K562 (cell line): ENCODE measurements at regions not wholly inside any gene's neighbourhood (a gene's known extent, or its start where the extent isn't known, plus 50 kb on each side); places are given as distances from the start of the nearest gene placed in this dataset.
A peak's percentile ranks its signal among the peaks of the same experiment; 100 is the strongest.

ENCODE experiments used
- CCNT2 ChIP-seq: IDR thresholded peaks from 2 replicates; pipeline ENCODE4 v1.6.1; 2011; ENCODE audit warnings: borderline replicate concordance, low read depth, mild to moderate bottlenecking, moderate library complexity, mixed read lengths, low read length; ENCODE audit not compliant: insufficient read length; ENCODE audit errors: extremely low read depth
- E2F8 ChIP-seq: fragments of 450-650 bp; IDR thresholded peaks from 2 replicates; pipeline ENCODE4 v1.7.1; 2018; ENCODE audit warnings: mild to moderate bottlenecking, low read depth; ENCODE audit not compliant: partially characterized antibody
- HCFC1 ChIP-seq: IDR thresholded peaks from 2 replicates; pipeline ENCODE4 v1.6.1; 2012; ENCODE audit warnings: low read depth, low read length, improper control_type of control experiment
- NCOA6 ChIP-seq: fragments of 450-650 bp; IDR thresholded peaks from 2 replicates; pipeline ENCODE4 v1.6.1; 2017; ENCODE audit warnings: mild to moderate bottlenecking
- NR2C1 ChIP-seq, 2 experiments: fragments of 450-650 bp; IDR thresholded peaks; 2 replicates each; pipeline ENCODE4 v1.6.1; 2017; ENCODE audit warnings: mild to moderate bottlenecking in 2 of 2, antibody characterized with exemption in 1 of 2, inconsistent platforms in 1 of 2, missing compliant biosample characterization in 1 of 2, missing genetic modification characterization in 1 of 2
- PCBP2 ChIP-seq: fragments of 200-400 bp; formaldehyde crosslinking; IDR thresholded peaks from 2 replicates; pipeline ENCODE4 v1.6.1; 2018; ENCODE audit warnings: low read length, low read depth, mild to moderate bottlenecking, moderate library complexity; ENCODE audit not compliant: poor library complexity, severe bottlenecking
- PREB ChIP-seq: sonication (generic); formaldehyde crosslinking; IDR thresholded peaks from 2 replicates; pipeline ENCODE4 v1.8.1; 2023; ENCODE audit warnings: mild to moderate bottlenecking, missing genetic modification reagents
- RBFOX2 ChIP-seq: fragments of 200-400 bp; formaldehyde crosslinking; IDR thresholded peaks from 2 replicates; pipeline ENCODE4 v1.6.1; 2017; ENCODE audit warnings: low read depth, mild to moderate bottlenecking, low read length, moderate library complexity
- SMAD2 ChIP-seq: fragments of 150-350 bp; IDR thresholded peaks from 2 replicates; pipeline ENCODE4 v1.6.1; 2014; ENCODE audit warnings: low read depth, mild to moderate bottlenecking, low read length
- TEAD4 ChIP-seq, 2 experiments: sonication (generic) in 1 of 2; formaldehyde crosslinking in 1 of 2; IDR thresholded peaks; 2 replicates each; pipeline versions ENCODE4 v1.6.1 to v1.8.0; 2012 to 2022; ENCODE audit warnings: borderline replicate concordance in 1 of 2, inconsistent platforms in 1 of 2, low read length in 1 of 2, mild to moderate bottlenecking in 1 of 2, missing genetic modification reagents in 1 of 2
- ZBTB5 ChIP-seq: fragments of 450-650 bp; IDR thresholded peaks from 2 replicates; pipeline ENCODE4 v1.6.1; 2017; ENCODE audit warnings: antibody characterized with exemption
- ZNF444 ChIP-seq: fragments of 250-450 bp; sonication (Bioruptor Pico); IDR thresholded peaks from 2 replicates; pipeline ENCODE4 v1.4.0; 2020; ENCODE audit warnings: mild to moderate bottlenecking, moderate library complexity
- ZNF717 ChIP-seq: fragments of 250-450 bp; sonication (Bioruptor Pico); IDR thresholded peaks from 2 replicates; pipeline ENCODE4 v1.5.0; 2021
- ZSCAN29 ChIP-seq: fragments of 450-650 bp; IDR thresholded peaks from 2 replicates; pipeline ENCODE4 v1.6.1; 2017
- TF ChIP-seq, protein P1 (sequence below): fragments of 250-450 bp; sonication (Bioruptor Pico); IDR thresholded peaks from 2 replicates; pipeline ENCODE4 v1.8.0; 2022; ENCODE audit warnings: moderate library complexity, mild to moderate bottlenecking, inconsistent platforms
- TF ChIP-seq, protein P2 (sequence below): sonication (generic); formaldehyde crosslinking; IDR thresholded peaks from 2 replicates; pipeline ENCODE4 v1.8.0; 2023; ENCODE audit warnings: missing genetic modification reagents, mild to moderate bottlenecking, borderline replicate concordance

DNA sequence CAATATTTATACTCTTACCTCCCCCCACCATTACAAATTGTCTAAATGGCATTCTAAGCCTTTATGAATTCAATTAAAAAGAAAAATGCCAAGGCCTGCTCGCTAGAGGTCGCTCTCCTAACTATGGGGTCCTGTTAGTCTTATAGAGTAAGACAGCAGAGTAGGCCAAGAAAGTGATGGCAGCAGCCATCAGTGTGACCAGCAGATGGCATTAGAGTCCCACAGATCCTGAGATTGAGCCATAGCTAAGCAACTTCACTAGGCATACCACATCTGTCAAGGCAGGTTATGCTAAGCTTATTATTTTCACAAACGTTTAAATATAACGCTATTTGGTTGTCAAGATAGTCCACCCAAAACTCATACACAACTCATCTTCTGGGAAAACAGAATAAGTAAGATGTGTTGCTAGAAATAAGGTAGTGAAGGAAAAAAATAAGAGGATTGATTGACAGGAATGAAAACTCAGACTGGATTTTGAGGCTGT lies 57.6 kb upstream of the SCAF8 start (continued):
- TF ChIP-seq E2F8 (peak; percentile 52), NR2C1 (IDR thresholded peaks at IDR 0.05) (no peak), NR2C1 (tag; IDR thresholded peaks at IDR 0.05) (no peak), TEAD4 (IDR thresholded peaks at IDR 0.05; ENCODE audit: low read length) (peak; percentile 70), TEAD4 (CRISPR knock-in tag; IDR thresholded peaks at IDR 0.05; ENCODE audit: borderline replicate concordance) (no peak), CCNT2 (no peak), SMAD2 (no peak), HCFC1 (no peak; the same call in 1 of the 2 replicates), ZBTB5 (no peak), NCOA6 (no peak), PCBP2 (no peak), ZNF444 (CRISPR knock-in tag) (no peak), ZNF717 (CRISPR knock-in tag) (no peak), ZSCAN29 (no peak), RBFOX2 (no peak), PREB (CRISPR knock-in tag) (no peak)
- TF ChIP-seq, protein P1, sequence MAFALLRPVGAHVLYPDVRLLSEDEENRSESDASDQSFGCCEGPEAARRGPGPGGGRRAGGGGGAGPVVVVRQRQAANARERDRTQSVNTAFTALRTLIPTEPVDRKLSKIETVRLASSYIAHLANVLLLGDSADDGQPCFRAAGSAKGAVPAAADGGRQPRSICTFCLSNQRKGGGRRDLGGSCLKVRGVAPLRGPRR (CRISPR knock-in tag): no peak
- TF ChIP-seq, protein P2, sequence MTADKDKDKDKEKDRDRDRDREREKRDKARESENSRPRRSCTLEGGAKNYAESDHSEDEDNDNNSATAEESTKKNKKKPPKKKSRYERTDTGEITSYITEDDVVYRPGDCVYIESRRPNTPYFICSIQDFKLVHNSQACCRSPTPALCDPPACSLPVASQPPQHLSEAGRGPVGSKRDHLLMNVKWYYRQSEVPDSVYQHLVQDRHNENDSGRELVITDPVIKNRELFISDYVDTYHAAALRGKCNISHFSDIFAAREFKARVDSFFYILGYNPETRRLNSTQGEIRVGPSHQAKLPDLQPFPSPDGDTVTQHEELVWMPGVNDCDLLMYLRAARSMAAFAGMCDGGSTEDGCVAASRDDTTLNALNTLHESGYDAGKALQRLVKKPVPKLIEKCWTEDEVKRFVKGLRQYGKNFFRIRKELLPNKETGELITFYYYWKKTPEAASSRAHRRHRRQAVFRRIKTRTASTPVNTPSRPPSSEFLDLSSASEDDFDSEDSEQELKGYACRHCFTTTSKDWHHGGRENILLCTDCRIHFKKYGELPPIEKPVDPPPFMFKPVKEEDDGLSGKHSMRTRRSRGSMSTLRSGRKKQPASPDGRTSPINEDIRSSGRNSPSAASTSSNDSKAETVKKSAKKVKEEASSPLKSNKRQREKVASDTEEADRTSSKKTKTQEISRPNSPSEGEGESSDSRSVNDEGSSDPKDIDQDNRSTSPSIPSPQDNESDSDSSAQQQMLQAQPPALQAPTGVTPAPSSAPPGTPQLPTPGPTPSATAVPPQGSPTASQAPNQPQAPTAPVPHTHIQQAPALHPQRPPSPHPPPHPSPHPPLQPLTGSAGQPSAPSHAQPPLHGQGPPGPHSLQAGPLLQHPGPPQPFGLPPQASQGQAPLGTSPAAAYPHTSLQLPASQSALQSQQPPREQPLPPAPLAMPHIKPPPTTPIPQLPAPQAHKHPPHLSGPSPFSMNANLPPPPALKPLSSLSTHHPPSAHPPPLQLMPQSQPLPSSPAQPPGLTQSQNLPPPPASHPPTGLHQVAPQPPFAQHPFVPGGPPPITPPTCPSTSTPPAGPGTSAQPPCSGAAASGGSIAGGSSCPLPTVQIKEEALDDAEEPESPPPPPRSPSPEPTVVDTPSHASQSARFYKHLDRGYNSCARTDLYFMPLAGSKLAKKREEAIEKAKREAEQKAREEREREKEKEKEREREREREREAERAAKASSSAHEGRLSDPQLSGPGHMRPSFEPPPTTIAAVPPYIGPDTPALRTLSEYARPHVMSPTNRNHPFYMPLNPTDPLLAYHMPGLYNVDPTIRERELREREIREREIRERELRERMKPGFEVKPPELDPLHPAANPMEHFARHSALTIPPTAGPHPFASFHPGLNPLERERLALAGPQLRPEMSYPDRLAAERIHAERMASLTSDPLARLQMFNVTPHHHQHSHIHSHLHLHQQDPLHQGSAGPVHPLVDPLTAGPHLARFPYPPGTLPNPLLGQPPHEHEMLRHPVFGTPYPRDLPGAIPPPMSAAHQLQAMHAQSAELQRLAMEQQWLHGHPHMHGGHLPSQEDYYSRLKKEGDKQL (CRISPR knock-in tag): no peak
